ENCODE measurements at regions not wholly inside any gene's neighbourhood (a gene's known extent, or its start where the extent isn't known, plus 50 kb on each side); places are given as distances from the start of the nearest gene placed in this dataset.

DNA sequence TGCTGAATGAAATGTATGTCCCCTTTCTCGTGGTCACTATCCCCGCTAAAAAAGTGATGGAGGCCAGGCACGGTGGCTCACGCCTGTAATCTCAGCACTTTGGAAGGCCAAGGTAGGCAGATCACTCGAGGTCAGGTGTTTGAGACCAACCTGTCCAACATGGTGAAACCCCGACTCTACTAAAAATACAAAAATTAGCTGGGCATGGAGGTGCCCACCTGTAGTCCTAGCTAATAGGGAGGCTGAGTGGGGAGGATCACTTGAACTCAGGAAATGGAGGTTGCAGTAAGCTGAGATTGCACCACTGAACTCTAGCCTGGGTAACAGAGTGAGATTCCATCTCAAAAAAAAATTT, 91.4 kb upstream of the MKLN1 start:
- DNase-seq = no peak

GRCh38 chr7:131238347-131238931, 89.2 kb upstream of the MKLN1 start:
- no peak for DNase-seq

DNA sequence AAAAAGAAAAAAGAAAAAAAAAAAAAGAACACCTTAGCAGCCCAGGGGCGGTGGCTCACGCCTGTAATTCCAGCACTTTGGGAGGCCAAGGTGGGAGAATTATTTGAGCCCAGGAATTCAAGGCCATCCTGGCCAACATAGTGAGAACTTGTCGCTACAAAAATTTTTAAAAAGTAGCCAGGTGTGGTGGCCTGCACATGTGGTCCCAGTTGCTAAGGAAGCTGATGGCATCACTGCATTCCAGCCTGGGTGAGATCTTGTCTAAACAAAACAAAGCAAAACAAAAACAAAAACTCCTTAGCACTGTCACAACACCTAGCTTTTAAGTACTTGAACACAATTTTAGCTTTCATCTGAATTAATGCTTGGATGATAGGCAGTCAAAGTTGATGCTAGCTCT, 86.3 kb upstream of the MKLN1 start:
- no peak for DNase-seq

DNA sequence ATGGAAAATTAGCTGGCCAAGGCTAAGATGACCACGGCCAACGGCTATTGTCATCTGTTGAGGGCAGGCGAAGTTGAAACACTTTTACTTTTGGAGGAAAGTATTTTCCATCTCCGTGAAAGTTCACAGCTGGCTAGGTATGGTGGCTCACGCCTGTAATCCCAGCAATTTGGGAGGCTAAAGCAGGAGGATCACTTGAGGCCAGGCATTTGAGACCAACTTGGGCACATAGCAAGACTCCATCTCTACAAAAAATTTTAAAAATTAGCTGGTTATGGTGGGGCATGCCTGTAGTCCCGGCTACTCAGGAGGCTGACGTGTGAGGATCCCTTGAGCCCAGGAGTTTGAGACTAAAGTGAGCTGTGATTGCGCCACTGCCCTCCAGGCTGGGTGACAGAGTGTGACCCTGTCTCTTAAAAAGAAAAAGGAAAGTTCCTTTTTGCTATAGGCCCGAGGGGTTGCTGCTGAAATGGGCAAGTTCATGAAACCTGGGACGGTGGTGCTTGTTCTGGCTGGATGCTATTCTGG, 85.5 kb upstream of the MKLN1 start:
- no peak for DNase-seq

DNA sequence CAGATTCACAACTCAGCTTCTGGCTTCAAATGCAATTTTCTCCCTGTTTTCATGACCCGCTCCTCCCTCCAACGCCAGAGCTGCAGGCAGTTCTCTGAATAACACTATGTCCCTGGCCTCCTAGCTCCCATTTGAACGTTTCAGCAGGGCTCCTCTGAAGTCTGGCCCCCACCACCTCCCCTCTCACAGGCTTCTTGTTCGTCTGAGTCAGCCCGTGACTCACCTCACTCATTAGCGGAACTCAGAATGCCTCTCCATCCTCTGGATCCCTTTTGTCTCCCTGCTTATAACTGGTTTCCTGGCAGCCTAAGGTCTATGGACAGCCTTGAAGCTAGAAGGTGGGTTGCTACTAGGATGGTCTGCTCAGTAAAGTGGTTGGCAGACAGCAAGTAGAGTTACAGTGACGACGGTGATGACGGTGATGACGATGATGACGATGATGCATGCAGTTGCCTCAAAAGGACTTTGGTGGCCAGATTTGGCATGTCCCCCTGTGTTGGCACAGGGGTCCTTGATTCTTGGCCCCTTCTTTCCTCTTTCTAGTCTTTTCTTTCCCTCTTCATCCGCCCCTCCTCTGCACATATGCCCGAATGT, 83.3 kb upstream of the MKLN1 start:
- DNase-seq = no peak

- DNase-seq = no peak
These were observed 78.7 kb upstream of the MKLN1 start for GRCh38 chr7:131249003-131249402.

DNA sequence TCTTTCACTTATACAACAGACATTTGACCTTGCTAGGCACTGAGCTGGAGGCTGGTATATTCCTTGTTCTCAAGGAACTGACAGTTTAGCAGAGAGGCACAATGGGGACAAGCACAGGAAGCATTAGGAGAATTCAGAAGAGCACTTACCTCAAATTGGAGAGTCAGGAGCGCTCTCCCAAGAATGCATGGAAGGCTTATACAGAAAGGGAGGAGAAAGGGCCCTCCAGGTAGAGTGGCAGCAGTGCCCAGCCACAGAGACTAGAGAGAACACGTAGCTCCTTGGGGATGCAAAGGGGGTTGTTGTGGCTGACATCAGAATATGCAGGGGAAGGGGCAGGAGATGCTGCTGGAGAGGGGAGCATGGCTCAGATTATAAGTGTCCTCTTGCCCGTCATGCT, 78.2 kb upstream of the MKLN1 start:
- no peak for DNase-seq

DNA sequence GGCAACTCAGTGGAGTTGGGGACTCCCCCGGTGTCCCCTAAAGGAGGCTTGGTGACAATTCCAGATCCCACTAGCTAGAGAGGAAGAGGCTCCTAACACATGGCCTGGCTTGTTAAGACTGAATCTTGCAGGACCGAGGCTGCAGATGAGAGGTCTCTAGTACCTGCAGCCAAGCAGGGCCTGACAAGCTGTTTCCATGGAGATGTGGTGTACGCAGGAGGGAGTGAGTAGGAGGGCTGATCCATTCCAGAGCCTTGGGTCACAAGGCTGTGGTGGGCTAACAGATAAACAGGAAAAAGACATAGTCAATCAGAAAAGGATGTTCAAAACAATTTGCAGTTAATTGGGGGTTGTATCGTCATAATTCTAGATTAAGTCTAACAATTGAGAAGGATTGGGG, 77.3 kb upstream of the MKLN1 start:
- DNase-seq = no peak

DNA sequence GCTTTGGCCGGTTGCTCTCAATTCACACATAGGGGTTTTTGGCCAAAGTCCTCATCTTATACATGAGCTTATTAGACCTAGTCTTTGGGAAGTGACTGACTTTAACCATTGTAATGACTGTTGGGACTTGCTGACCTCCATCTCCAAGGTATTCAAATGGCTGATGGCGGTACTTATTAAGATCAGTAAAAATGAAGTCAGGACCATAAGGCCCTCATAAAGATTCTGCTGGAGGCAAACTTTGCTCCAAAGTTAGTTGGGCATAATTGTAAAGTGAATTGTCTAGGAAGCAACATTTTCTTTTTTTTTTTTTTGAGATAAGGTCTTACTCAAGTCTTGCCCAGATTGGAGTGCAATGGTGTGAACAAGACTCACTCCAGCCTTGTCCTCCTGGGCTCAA, 76.3 kb upstream of the MKLN1 start:
- DNase-seq = no peak

DNA sequence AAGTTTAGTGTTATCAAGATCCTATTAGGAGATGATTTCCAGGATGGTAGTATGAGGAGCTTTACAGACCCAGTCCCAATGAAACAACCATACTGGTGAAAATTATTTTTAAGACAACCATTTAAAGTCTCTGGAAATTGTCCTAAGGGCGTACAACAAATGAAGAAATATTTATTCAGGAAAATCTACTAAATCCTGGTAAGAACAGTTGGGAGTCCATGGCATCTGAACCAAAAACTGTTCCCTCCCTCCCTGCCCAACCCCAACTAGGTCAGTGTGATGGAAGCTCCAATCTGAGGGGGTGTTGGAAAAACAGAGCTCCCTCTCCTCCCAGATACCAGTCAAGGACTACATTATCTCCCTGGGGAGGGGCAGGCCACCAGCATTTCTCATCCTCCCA, 74.7 kb upstream of the MKLN1 start:
- DNase-seq = no peak

- DNase-seq = no peak
These were observed 73.5 kb upstream of the MKLN1 start for GRCh38 chr7:131254211-131254610.

- DNase-seq = no peak
These were observed 72.4 kb upstream of the MKLN1 start for GRCh38 chr7:131255242-131255641.

GRCh38 chr7:131261476-131261994, 66.1 kb upstream of the MKLN1 start:
- no peak for DNase-seq

DNA sequence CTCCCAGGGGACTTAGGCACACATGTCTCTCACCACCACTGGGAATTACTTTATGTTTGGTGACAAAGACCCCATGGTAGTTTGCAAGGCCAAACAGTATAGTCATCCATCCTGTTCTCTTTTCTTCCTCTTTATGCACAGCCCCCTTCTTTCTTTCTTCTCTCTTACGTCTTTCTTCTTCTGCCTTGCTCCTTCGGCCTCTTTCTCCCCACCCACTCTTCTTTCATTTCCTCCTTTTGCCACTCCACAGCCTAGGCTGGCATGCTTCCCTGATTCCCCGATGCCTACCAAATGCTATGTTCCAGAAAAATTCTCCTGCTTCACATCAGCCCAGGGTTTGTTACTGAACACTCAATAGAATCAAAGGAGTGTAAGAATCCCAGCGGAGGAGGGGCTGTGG, 62.4 kb upstream of the MKLN1 start:
- no peak for DNase-seq

GRCh38 chr7:131267631-131268030, 60.0 kb upstream of the MKLN1 start:
- no peak for DNase-seq

GRCh38 chr7:131268906-131269305, 58.8 kb upstream of the MKLN1 start:
- no peak for DNase-seq

DNA sequence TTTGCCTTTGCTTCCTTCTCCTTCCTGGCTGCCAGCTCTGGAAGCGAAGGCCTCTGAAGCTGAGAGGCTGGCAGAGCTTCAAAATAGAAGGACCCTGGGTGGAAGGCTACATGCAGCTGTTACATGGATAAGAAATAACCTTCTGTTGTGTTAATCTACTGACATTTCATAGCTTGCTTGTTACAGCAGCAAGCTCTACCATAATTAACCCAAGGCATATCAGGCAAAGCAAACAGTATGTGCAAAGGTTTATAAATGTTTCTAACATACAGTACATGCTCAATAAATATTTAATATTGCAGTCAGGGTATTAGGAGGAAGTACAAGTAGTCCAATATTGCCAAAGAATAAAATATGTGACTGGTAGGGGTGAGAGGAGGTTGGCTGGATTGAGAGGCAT, 55.6 kb upstream of the MKLN1 start:
- DNase-seq = no peak

DNA sequence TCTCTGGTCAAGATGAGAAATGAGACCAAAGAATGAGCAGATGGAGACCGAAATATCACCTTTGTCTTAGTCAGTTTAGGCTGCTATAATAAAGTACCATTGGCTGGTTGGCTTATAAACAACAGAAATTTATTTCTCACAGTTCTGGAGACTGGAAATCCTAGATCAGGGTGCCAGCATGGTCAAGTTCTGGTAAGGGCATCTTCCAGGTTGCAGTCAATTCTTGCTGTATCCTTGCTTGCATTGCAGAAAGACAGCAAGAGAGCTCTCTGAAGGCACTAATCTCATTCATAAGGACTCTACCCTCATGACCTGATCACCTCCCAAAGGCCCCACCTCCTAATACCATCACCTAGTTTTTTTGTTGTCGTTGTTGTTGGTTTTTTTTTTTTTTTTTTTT, 52.7 kb upstream of the MKLN1 start:
- DNase-seq = no peak

GRCh38 chr7:131276190-131276589, 51.5 kb upstream of the MKLN1 start:
- no peak for DNase-seq

- no peak for DNase-seq
These were observed 50.9 kb upstream of the MKLN1 start for GRCh38 chr7:131276748-131277147.
